GM18505 (cell line): ENCODE measurements at regions not wholly inside any gene's neighbourhood (a gene's known extent, or its start where the extent isn't known, plus 50 kb on each side); places are given as distances from the start of the nearest gene placed in this dataset.

Experiments
- ATAC-seq: cut with Tn5 transposase; IDR thresholded peaks from one replicate; pipeline ENCODE4 v1.9.1; 2021; ENCODE audit not compliant: unreplicated experiment
- POLR2A ChIP-seq: IDR thresholded peaks from 4 replicates; pipeline ENCODE4 v1.6.1; 2011; ENCODE audit warnings: borderline replicate concordance; ENCODE audit not compliant: insufficient read depth, insufficient read length; ENCODE audit errors: extremely low read depth

DNA sequence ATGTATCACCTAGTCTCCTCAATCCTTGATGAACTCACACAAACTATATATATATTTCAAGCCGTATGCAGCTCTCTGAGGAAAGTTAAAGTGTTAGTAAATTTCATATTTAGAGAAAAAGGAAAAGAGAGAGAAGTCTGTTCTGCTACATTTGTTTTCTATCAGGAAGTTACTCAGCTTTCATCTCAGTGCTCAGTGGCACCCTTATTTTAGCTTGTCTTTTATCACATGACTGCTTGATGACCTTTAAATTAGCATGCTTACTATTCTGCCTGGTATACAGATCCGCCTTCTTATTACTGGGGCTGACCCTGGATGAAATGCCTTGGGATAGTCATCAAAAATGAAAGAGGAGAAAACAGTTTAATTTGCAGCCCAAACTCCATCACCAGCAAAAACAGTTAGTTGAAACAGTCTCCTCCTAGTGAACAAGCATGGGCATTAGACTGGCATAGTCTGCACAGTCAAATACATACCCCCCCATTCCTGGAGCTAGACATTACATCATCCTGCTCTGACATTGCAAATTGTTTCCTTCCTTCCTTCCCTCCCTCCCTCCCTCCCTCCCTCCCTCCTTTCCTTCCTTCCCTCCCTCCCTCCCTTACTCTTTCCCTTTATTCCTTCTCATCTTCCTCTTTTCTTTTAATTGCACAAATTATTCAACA lies 215.7 kb downstream of the TMEM182 start:
- no peak for ATAC-seq
- no peak for TF ChIP-seq POLR2A

DNA sequence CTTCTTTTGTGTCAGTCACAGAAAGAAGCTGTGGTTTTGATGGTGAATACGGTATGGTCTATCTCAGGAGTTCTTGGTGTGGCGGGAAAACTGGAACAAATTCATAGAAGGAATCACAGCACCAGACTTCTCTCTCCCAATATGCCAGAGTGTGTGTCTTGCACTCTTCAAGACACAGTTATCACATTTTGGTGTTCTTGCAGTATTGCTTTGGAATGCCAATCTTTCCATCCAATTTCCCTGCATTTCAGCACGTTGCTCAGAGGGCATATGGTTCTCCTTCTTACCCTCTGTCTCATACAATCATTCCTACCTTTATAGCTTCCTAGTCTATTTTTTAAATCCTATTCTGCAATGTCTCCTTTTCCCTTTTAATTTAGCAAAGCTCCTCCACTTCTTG lies 216.3 kb downstream of the TMEM182 start:
- ATAC-seq: no peak
- no peak for TF ChIP-seq POLR2A

DNA sequence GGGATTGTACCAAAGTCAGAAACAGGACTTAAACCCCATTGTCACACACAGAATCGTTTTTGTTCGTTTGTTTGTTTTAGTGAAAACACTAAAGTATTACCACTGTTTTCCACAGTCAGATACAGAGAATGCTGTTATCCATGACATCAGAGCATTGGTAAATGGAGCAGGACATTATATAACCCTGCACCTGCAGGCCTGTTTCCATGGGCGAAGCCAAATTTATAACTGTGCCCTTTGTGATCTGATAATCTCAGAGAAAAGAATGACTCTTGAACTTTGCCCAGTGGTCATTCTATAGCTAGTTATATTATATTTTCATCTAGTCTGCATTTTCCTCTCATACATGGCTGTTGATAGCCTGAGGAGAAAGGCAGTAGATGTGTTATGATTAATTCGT lies 217.6 kb downstream of the TMEM182 start:
- TF ChIP-seq POLR2A: no peak
- no peak for ATAC-seq

DNA sequence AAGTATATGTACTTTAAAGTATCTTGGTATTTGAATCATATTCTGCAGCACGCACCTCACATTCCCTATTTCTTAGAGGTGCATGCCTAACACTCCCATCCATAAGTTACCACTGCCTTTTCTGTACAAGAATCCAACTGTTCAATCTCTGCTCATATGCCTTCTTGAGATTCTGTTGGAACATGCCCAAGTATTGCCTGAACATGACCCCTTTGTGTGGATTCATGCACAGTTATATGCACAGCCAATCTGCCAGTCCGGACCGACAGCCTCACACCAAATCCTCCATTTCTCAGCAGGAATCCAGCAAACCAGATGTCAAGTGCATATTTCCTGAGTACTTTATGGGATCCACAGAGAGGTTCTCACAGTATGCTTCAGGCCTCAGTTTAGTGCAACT lies 222.0 kb downstream of the TMEM182 start:
- ATAC-seq: no peak
- no peak for TF ChIP-seq POLR2A

DNA sequence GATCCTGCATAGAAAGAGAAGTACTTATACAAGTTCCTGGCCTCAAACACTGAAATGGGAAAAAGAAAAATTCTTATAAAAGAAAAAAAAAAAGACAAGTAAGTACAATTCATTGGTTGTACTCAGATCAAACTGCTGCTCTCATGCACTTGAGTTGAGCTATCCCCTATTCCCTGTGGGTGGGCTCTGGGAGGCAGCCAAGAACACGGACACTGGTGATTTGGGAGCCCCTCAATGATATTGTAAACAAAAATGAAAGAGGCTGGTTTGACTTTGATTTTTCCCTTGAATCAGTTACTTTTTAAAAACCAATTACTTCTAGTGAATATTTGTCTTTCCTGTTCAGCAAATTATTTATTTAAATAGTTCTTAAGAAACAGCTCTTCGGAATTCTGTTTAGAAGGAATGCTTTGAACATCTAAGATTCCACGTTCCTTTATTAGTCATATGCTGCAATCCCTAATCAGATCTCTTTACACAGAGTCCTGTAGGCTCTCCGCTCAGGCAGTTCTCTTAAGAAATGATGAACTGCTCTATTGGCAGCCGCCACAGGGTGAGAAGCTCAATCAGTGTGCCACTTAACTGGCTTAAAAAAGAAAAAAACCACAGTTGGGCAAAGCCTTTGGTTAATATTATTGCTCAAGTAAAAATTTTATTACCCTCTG lies 225.1 kb downstream of the TMEM182 start:
- ATAC-seq: no peak
- no peak for TF ChIP-seq POLR2A

DNA sequence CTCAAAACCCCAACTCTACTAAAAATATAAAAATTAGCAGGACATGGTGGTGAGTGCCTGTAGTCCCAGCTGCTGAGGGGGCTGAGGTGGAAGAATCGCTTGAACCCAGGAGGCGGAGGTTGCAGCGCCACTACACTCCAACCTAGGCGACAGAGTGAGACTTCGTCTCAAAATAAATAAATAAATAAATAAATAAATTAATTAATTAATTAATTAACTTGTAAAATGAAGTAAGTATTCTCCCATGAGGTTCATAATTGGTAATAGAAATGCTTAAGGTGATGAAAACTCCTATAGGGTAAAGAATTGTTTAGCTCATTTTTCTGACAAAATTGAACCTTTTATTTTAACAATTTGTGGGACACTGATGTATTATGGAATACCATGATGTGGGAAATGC lies 230.8 kb downstream of the TMEM182 start:
- ATAC-seq: no peak
- TF ChIP-seq POLR2A: no peak

DNA sequence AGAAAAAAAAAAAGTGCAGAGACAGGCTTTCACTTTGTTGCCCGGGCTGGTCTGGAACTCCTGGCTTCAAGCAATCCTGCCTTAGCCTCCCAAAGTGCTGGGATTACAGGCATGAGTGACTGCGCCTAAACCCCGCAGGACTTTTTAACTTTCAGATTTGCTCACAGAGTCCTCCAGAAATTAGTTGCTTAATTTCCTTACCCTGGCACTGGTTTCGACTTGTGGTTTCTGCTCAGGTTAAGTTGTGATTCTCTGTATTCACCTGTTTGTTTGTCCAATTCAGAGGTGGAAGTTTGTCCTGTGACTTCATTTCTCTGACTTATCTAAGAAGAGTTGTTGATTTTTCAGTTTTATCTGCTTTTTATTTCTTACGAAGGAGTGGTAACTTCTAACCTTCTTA lies 238.1 kb downstream of the TMEM182 start:
- ATAC-seq: no peak
- no peak for TF ChIP-seq POLR2A

DNA sequence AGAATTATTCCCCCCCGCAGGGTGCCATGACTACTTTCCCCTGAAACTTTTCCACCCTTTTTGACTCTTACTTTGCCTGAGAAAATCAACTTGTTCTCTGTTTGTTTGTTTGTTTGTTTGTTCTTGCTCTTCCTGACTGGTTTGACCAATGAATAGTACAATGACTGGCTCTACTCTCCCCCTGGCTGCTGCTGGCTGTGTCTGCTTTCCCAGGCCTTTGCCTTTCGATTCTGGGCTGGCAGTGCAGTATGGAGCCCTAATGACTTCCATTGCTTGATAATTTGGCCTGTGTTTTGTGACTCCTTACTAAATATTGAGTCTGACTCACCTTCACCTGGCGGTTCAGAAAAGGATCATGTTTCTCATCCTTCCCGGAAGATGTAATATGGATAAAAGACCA lies 241.1 kb downstream of the TMEM182 start:
- no peak for ATAC-seq
- TF ChIP-seq POLR2A: no peak

DNA sequence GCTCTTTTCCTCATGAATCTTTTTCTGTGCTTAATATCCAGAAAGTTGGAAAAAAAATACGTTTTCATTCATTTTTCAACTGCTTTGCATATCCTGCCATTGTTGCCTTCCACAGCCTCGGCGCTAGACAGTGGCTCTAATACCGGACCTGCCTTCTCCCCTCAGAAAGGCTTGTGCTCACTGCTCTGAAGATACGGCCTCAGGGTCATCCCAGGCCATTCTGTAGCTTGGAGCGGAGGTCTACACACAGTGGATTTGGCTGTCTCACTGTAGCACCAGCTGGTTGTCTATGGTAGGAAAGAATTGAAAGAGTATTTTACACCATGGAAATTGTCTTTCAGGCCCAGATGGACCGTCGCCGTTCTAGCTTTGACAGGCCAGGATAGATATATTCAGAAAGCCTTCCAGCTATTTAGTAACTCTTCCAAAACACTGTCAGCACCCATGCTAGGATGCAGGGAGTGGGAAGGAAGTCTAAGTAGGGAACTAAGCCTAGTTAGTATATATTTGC lies 242.0 kb downstream of the TMEM182 start:
- no peak for TF ChIP-seq POLR2A
- ATAC-seq: no peak

DNA sequence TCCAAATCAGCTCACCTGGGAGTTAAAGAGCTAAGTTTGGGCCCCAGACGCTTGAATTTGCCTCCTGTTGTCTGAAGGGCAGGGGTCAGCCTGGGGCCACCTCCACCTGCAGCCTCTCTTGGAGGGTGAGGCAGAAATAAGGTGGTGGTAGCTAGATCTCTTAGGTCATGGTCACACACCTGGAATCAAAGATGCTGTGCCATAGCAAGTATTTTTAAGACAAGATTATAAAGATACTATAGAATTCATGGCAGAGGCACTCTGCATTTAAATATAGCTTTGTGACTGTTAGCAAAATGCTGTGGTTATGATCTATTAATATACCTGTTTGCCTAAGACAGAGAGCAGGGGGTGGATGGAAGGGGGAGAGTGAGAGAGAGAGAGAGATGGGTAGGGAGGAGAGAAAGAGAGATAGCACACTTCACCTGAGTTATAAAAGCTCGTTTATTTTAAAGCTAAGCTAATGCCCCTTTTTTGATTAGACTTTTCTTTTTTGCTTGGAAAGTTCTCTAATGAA lies 242.7 kb downstream of the TMEM182 start:
- ATAC-seq: no peak
- TF ChIP-seq POLR2A: no peak

DNA sequence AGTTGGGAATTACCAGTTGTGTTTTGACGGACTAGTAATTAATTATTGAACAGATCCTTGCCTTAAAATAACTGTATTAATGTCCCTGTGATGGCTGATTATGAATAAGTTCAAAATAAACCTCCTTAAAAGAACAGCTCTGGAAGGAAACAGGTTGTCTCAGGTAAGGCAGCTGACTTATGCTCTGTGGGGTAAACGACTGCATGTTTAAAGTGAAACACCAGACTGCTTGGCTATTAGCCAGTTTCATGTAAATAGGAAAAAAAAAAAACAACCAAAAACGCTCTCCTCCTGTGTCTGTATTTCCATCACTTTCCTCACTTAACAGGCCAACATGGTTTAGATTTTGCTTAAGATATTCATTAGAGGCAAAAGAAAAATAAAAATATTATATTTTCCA lies 243.6 kb downstream of the TMEM182 start:
- no peak for TF ChIP-seq POLR2A
- ATAC-seq: no peak

DNA sequence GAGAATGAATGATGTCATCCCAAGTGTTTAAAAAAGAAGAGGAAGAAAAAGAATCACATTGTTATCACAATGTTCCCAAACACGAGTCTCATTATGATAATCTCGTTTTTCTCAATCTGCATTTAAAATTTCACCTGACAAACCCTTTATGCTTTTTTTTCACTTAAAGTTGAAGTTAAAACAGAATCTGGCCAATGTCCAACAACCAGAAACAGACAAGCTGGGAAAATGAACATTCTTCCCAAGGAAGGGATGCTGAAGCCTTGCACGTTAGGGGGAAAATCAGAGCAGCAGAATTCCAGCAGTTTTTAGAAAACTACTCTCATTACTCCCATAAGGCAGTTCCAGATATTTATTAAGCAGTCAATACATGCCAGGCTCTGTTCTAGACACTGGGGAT lies 245.3 kb downstream of the TMEM182 start:
- ATAC-seq: no peak

DNA sequence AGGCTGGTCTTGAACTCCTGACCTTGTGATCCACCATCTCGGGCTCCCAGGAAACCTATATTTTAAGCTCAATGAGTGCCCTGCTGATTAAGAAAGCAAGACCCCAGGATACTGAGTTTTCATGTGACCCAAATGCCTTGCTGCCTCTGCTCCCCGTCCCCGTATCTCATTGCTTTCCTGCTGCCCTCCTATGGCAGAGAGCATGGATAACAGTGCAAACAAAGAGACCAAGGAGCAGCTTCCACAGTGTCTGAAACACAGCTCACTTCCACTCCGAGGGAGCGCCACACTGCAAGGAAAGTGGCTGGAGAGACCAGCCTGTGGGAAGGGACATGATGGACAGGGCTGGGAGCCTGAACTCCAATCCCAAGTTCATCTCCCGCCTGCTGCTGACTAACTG lies 246.8 kb downstream of the TMEM182 start:
- no peak for TF ChIP-seq POLR2A
- ATAC-seq: no peak

More for the DNA sequence above, 245.3 kb downstream of the TMEM182 start:
- no peak for TF ChIP-seq POLR2A

DNA sequence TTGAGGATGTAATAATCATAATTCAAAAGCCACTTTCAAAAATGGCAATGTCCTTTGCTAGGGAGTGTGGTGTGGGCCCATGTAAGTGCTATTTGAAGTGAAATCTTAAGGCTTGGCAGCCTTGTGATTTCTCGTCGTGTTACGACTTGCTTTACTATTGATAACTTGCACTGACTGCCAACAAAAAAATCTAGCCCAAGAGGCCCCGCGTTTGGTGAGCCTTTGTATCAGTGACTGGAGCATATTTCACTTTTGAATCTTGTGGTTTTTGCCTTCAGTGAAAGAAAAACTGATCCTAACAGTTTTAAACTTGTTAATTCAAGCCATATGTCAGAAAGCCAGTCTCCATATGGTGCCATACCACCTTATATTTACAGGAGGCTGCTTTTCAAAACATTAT lies 248.0 kb downstream of the TMEM182 start:
- no peak for TF ChIP-seq POLR2A
- no peak for ATAC-seq
